Activated CD4-positive, alpha-beta T cell treated with anti-CD3 and anti-CD28 coated beads, Interleukin-2, amount 50 U/mL, for 16 hours (primary cell): ENCODE measurements at regions not wholly inside any gene's neighbourhood (a gene's known extent, or its start where the extent isn't known, plus 50 kb on each side); places are given as distances from the start of the nearest gene placed in this dataset.

Source experiments
- DNase-seq: peaks from one replicate; pipeline ENCODE4 v3.0.0-alpha.2; 2020

GRCh38 chr14:97539884-97540283, 742.7 kb downstream of the VRK1 start:
- DNase-seq: no peak

GRCh38 chr14:97543221-97543620, 746.0 kb downstream of the VRK1 start:
- no peak for DNase-seq

- no peak for DNase-seq
These were observed 746.6 kb downstream of the VRK1 start for GRCh38 chr14:97543816-97544215.

- no peak for DNase-seq
These were observed 747.4 kb downstream of the VRK1 start for GRCh38 chr14:97544571-97544970.

GRCh38 chr14:97546491-97547230, 749.5 kb downstream of the VRK1 start:
- DNase-seq: no peak

GRCh38 chr14:97550463-97550862, 753.3 kb downstream of the VRK1 start:
- no peak for DNase-seq

GRCh38 chr14:97554597-97554996, 757.4 kb downstream of the VRK1 start:
- DNase-seq: no peak

- DNase-seq: no peak
These were observed 767.2 kb downstream of the VRK1 start for GRCh38 chr14:97564334-97564733.

GRCh38 chr14:97571201-97571600, 774.0 kb downstream of the VRK1 start:
- no peak for DNase-seq

- no peak for DNase-seq
These were observed 774.8 kb downstream of the VRK1 start for GRCh38 chr14:97571866-97572555.

GRCh38 chr14:97572583-97573458, 775.6 kb downstream of the VRK1 start:
- DNase-seq: no peak

GRCh38 chr14:97575677-97576076, 778.5 kb downstream of the VRK1 start:
- DNase-seq: no peak

- no peak for DNase-seq
These were observed 781.9 kb downstream of the VRK1 start for GRCh38 chr14:97578982-97579548.

- DNase-seq: no peak
These were observed 783.8 kb downstream of the VRK1 start for GRCh38 chr14:97581016-97581415.

- DNase-seq: no peak
These were observed 784.8 kb downstream of the VRK1 start for GRCh38 chr14:97582022-97582421.

GRCh38 chr14:97584528-97584927, 787.3 kb downstream of the VRK1 start:
- DNase-seq: no peak

- DNase-seq: no peak
These were observed 795.3 kb downstream of the VRK1 start for GRCh38 chr14:97592341-97592980.

GRCh38 chr14:97594306-97594705, 797.1 kb downstream of the VRK1 start:
- no peak for DNase-seq

GRCh38 chr14:97602438-97603117, 805.4 kb downstream of the VRK1 start:
- DNase-seq: peak; percentile 74

- peak; percentile 34 for DNase-seq
These were observed 806.0 kb downstream of the VRK1 start for GRCh38 chr14:97603201-97603600.

- DNase-seq: no peak
These were observed 807.5 kb downstream of the VRK1 start for GRCh38 chr14:97604731-97605130.

GRCh38 chr14:97618401-97618800, 821.2 kb downstream of the VRK1 start:
- no peak for DNase-seq
